PC-3 (cell line): ENCODE measurements at regions not wholly inside any gene's neighbourhood (a gene's known extent, or its start where the extent isn't known, plus 50 kb on each side); places are given as distances from the start of the nearest gene placed in this dataset.

Experiments used
- ATAC-seq: fragments of 200-7000 bp; cut with Tn5 transposase; 2 replicates; pipeline ENCODE4 v1.9.1; 2020; ENCODE audit warnings: mild to moderate bottlenecking, moderate library complexity
- BruUV-seq: library from RNA; stranded (reverse); fragments of 400-500 nt; replicated peaks from 2 replicates; lab custom pipeline; 2021; lab: Mats Ljungman, UMichigan
- CTCF ChIA-PET: fragments of 300-600 bp; sonication (Branson Sonifier 250); formaldehyde crosslinking; loops from one replicate; lab custom pipeline; 2022; ENCODE audit warnings: antibody characterized with exemption; lab: Charles Lee
- POLR2A ChIA-PET: fragments of 300-600 bp; sonication (Branson Sonifier 250); formaldehyde crosslinking; loops from one replicate; lab custom pipeline; 2022; ENCODE audit warnings: antibody characterized with exemption; ENCODE audit not compliant: unreplicated experiment; lab: Charles Lee
- DNase-seq: peaks from one replicate; pipeline ENCODE4 v3.0.0-alpha.2; 2015
- H2AFZ ChIP-seq: fragments of 300-600 bp; sonication (generic); 2 replicates; pipeline ENCODE4 v1.6.0; 2016; ENCODE audit warnings: antibody characterized with exemption, low read length
- H3F3A ChIP-seq: fragments of 300-600 bp; sonication (generic); one replicate; pipeline ENCODE4 v1.6.0; 2017; ENCODE audit warnings: antibody characterized with exemption, low read length, control low read depth, mild to moderate bottlenecking; ENCODE audit not compliant: unreplicated experiment
- H3K27ac ChIP-seq: fragments of 300-600 bp; sonication (generic); 2 replicates; pipeline ENCODE4 v1.5.1; 2016; ENCODE audit warnings: mild to moderate bottlenecking, low read length
- H3K27me3 ChIP-seq: fragments of 300-600 bp; sonication (generic); 2 replicates; pipeline ENCODE4 v1.6.1; 2016; ENCODE audit warnings: low read length, mixed read lengths
- H3K36me3 ChIP-seq: fragments of 300-600 bp; sonication (generic); 2 replicates; pipeline ENCODE4 v1.6.1; 2016; ENCODE audit warnings: low read depth, mixed run types, low read length, mixed read lengths
- H3K4me1 ChIP-seq: fragments of 300-600 bp; sonication (generic); 2 replicates; pipeline ENCODE4 v1.5.1; 2016; ENCODE audit warnings: low read length; ENCODE audit not compliant: insufficient read depth
- H3K4me2 ChIP-seq: fragments of 300-600 bp; sonication (generic); 2 replicates; pipeline ENCODE4 v1.6.0; 2016; ENCODE audit warnings: low read length
- H3K4me3 ChIP-seq: fragments of 300-600 bp; sonication (generic); 2 replicates; pipeline ENCODE4 v1.5.1; 2016; ENCODE audit warnings: mild to moderate bottlenecking, low read length, mixed read lengths
- H3K79me2 ChIP-seq: fragments of 300-600 bp; sonication (generic); 2 replicates; pipeline ENCODE4 v1.6.1; 2017; ENCODE audit warnings: low read length, mixed read lengths
- H3K9ac ChIP-seq: fragments of 300-600 bp; sonication (generic); 2 replicates; pipeline ENCODE4 v1.6.0; 2016; ENCODE audit warnings: mild to moderate bottlenecking, low read length
- H3K9me2 ChIP-seq: fragments of 300-600 bp; sonication (generic); replicated peaks from 2 replicates; pipeline ENCODE4 v1.6.1; 2016; ENCODE audit warnings: mixed run types, low read length, mixed read lengths
- H3K9me3 ChIP-seq: fragments of 300-600 bp; sonication (generic); 2 replicates; pipeline ENCODE4 v1.6.1; 2016; ENCODE audit warnings: low read length, mixed read lengths
- H4K20me1 ChIP-seq: fragments of 300-600 bp; sonication (generic); 2 replicates; pipeline ENCODE4 v1.6.1; 2016; ENCODE audit warnings: low read length, mixed read lengths
- EZH2 ChIP-seq: fragments of 300-600 bp; sonication (generic); IDR thresholded peaks from one replicate; pipeline ENCODE4 v1.6.1; 2017; ENCODE audit warnings: antibody characterized with exemption, mild to moderate bottlenecking, low read length; ENCODE audit not compliant: unreplicated experiment
- EZH2phosphoT487 ChIP-seq: fragments of 300-600 bp; sonication (generic); IDR thresholded peaks from 2 replicates; pipeline ENCODE4 v1.6.1; 2018; ENCODE audit warnings: mild to moderate bottlenecking, antibody characterized with exemption, low read length, borderline replicate concordance
- intact Hi-C: fragments of 100-400 bp; cut with micrococcal nuclease; formaldehyde crosslinking; loops from 2 replicates; pipeline ENCODE4 v1.9.0; 2023
- TF ChIP-seq, protein P1 (sequence below): fragments of 300-600 bp; sonication (generic); conservative IDR thresholded peaks from 2 replicates; pipeline ENCODE4 v1.5.1; 2017; ENCODE audit warnings: antibody characterized with exemption, low read depth, mild to moderate bottlenecking, low read length

DNA sequence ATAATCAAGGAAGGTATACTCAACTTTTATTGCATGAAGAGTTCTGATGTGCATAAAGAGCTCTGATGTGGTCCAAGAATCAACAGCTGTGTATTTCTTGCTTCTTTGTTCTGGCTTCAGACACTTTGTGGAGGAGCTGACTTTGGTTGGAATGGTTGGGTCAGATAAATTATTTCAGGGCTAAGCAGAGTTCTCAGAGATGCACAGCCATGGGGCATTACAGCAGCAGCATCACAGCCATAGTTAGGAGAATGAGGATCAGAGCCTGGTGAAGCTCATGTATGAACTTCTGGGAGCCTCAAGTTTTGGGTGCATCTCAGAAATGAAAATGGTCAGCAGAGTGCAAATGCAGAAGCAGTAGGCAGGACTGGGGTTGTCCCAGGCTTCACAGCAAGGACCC lies 267.4 kb upstream of the RUNX1 start:
- Histone ChIP-seq H4K20me1 (no peaks in the 10 kb centered on the region), H2AFZ (no peak overlapping the region), H3K79me2 (no peaks in the 10 kb centered on the region), H3F3A (no peaks in the 10 kb centered on the region), H3K9ac (no peak overlapping the region), H3K27ac (no peak overlapping the region), H3K9me2 (no peaks in the 10 kb centered on the region), H3K9me3 (no peaks in the 10 kb centered on the region), H3K4me3 (no peak overlapping the region), H3K36me3 (no peaks in the 10 kb centered on the region), H3K27me3 (no peaks in the 10 kb centered on the region), H3K4me1 (no peaks in the 10 kb centered on the region), H3K4me2 (no peak overlapping the region)
- ATAC-seq (no peak), DNase-seq (no peak)
- ChIA-PET CTCF (no interaction called here), POLR2A (no interaction called here)
- intact Hi-C loops, result no loop called here
- no TSS peak for BruUV-seq
- TF ChIP-seq EZH2phosphoT487, result no peak
- TF ChIP-seq EZH2, result no peak
- TF ChIP-seq, protein P1, sequence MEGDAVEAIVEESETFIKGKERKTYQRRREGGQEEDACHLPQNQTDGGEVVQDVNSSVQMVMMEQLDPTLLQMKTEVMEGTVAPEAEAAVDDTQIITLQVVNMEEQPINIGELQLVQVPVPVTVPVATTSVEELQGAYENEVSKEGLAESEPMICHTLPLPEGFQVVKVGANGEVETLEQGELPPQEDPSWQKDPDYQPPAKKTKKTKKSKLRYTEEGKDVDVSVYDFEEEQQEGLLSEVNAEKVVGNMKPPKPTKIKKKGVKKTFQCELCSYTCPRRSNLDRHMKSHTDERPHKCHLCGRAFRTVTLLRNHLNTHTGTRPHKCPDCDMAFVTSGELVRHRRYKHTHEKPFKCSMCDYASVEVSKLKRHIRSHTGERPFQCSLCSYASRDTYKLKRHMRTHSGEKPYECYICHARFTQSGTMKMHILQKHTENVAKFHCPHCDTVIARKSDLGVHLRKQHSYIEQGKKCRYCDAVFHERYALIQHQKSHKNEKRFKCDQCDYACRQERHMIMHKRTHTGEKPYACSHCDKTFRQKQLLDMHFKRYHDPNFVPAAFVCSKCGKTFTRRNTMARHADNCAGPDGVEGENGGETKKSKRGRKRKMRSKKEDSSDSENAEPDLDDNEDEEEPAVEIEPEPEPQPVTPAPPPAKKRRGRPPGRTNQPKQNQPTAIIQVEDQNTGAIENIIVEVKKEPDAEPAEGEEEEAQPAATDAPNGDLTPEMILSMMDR, result no peak

DNA sequence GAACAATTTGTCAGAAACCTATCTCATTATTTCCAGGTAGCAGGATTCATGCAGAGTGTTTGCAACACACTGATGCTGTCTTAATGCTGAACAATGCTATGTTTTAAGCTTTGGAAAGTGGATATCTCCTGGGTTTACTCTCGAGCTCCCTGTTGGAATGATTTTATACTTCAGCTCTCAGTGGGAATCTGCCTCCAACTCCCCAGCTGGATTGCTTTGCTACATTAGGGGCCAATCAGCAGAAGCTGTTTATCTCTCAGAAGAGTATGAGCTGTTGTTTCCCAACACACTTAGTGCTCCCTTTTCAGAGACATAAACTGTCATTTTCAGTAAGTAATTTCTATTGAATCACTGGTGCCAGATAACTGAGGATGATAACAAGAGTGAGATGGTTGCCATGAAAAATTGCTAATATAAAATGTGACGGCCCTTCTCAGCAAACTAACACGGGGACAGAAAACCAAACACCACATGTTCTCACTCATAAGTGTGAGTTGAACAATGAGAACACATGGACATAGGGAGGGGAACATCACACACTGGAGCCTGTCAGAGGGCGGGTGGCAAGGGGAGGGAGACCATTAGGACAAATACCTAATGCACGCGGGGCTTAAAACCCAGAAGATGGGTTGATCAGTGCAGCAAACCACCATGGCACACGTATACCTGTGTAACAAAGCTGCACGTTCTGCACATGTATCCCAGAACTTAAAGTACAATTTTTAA lies 265.9 kb upstream of the RUNX1 start:
- H4K20me1 ChIP-seq, result no peaks in the 10 kb centered on the region
- no peaks in the 10 kb centered on the region for H3K9me2 ChIP-seq
- H3K27me3 ChIP-seq, result no peaks in the 10 kb centered on the region
- no peak for ATAC-seq
- TF ChIP-seq EZH2 (no peak), EZH2phosphoT487 (no peak)
- TF ChIP-seq, protein P1, result no peak
- no peak overlapping the region for H3K4me2 ChIP-seq
- intact Hi-C loops, result no loop called here
- H3K27ac ChIP-seq, result no peak overlapping the region
- no peaks in the 10 kb centered on the region for H3K9me3 ChIP-seq
- POLR2A ChIA-PET, result no interaction called here
- no peak for DNase-seq
- CTCF ChIA-PET, result interaction anchor here (0.6 to 0.7 kb wide), 2 partner anchors 268 to 425 kb away, joined by 3 read pairs; no protein-coding TSS in a partner anchor
- H3K36me3 ChIP-seq, result no peaks in the 10 kb centered on the region
- H3K4me3 ChIP-seq, result no peak overlapping the region
- no peak overlapping the region for H2AFZ ChIP-seq
- no peak overlapping the region for H3K9ac ChIP-seq
- no peaks in the 10 kb centered on the region for H3F3A ChIP-seq
- no TSS peak for BruUV-seq
- no peaks in the 10 kb centered on the region for H3K4me1 ChIP-seq
- H3K79me2 ChIP-seq, result no peaks in the 10 kb centered on the region

DNA sequence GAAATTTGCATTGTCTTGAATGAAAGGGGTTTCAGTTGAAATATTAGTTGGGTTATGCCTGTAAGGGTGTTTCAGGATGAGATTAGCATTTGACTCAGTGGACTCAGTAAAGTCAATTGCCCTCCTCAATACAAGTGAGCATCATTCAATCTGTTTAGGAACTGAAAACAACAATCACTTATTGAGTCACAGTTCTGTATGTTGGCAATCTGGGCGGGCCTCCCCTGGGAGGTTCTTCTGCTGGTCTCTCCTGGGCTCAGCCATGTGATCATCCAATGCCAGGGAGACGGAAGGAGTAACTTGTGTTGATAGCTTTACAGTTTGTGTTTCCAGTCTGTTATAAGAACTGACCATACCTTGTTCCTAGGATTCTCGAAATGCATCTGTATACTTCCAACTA lies 262.9 kb upstream of the RUNX1 start:
- BruUV-seq, result no TSS peak
- Histone ChIP-seq H3K9me2 (no peaks in the 10 kb centered on the region), H3K27me3 (no peaks in the 10 kb centered on the region), H3K4me2 (no peak overlapping the region), H3K4me1 (no peaks in the 10 kb centered on the region), H3K36me3 (no peaks in the 10 kb centered on the region), H3K9ac (no peak overlapping the region), H3K4me3 (no peak overlapping the region), H3K27ac (no peak overlapping the region), H3K9me3 (no peaks in the 10 kb centered on the region), H4K20me1 (no peaks in the 10 kb centered on the region), H2AFZ (no peak overlapping the region), H3F3A (no peaks in the 10 kb centered on the region), H3K79me2 (no peaks in the 10 kb centered on the region)
- intact Hi-C loops, result no loop called here
- DNase-seq (no peak), ATAC-seq (no peak)
- ChIA-PET CTCF (no interaction called here), POLR2A (no interaction called here)
- TF ChIP-seq, protein P1, result no peak
- TF ChIP-seq EZH2 (no peak), EZH2phosphoT487 (no peak)
